NCI-H1694 treated with DMSO at 0.1 percent for 48 hours (cell line): ENCODE measurements at regions not wholly inside any gene's neighbourhood (a gene's known extent, or its start where the extent isn't known, plus 50 kb on each side); places are given as distances from the start of the nearest gene placed in this dataset.
"Not testable (repeated sequence)": the region's sequence is repeated elsewhere in the genome, so short reads cannot be mapped to it uniquely, and the experiment has no call there.

Experiments
- DNase-seq: peaks from one replicate; lab custom pipeline; 2025; lab: John Stamatoyannopoulos, UW

GRCh38 chr17:74118504-74118903, 85.0 kb upstream of the RPL38 start:
- no peak for DNase-seq

- DNase-seq = no peak
Measured at GRCh38 chr17:74119049-74119580, 84.4 kb upstream of the RPL38 start.

GRCh38 chr17:74119965-74120364, 83.5 kb upstream of the RPL38 start:
- peak; percentile 92 for DNase-seq

- DNase-seq = no peak
Measured at GRCh38 chr17:74123350-74123749, 80.1 kb upstream of the RPL38 start.

GRCh38 chr17:74123866-74124444, 79.5 kb upstream of the RPL38 start:
- DNase-seq = no peak

GRCh38 chr17:74125156-74125555, 78.3 kb upstream of the RPL38 start:
- DNase-seq = no peak

- no peak for DNase-seq
Measured at GRCh38 chr17:74126179-74126900, 77.1 kb upstream of the RPL38 start.

GRCh38 chr17:74126959-74127358, 76.5 kb upstream of the RPL38 start:
- no peak for DNase-seq

- no peak for DNase-seq
Measured at GRCh38 chr17:74128456-74129211, 74.8 kb upstream of the RPL38 start.

- DNase-seq = not testable (repeated sequence)
Measured at GRCh38 chr17:74129800-74130199, 73.7 kb upstream of the RPL38 start.

- DNase-seq = no peak
Measured at GRCh38 chr17:74130276-74130675, 73.2 kb upstream of the RPL38 start.

GRCh38 chr17:74130841-74131240, 72.6 kb upstream of the RPL38 start:
- DNase-seq = no peak

- no peak for DNase-seq
Measured at GRCh38 chr17:74132354-74132753, 71.1 kb upstream of the RPL38 start.

- DNase-seq = no peak
Measured at GRCh38 chr17:74133740-74134139, 69.7 kb upstream of the RPL38 start.

GRCh38 chr17:74134234-74134633, 69.2 kb upstream of the RPL38 start:
- DNase-seq = not testable (repeated sequence)

- no peak for DNase-seq
Measured at GRCh38 chr17:74134991-74135390, 68.5 kb upstream of the RPL38 start.

- DNase-seq = no peak
Measured at GRCh38 chr17:74135391-74136167, 67.9 kb upstream of the RPL38 start.

- DNase-seq = no peak
Measured at GRCh38 chr17:74137416-74137815, 66.1 kb upstream of the RPL38 start.

GRCh38 chr17:74139120-74139519, 64.4 kb upstream of the RPL38 start:
- no peak for DNase-seq

GRCh38 chr17:74140282-74140681, 63.2 kb upstream of the RPL38 start:
- no peak for DNase-seq

- DNase-seq = no peak
Measured at GRCh38 chr17:74141612-74142011, 61.9 kb upstream of the RPL38 start.

GRCh38 chr17:74143318-74143717, 60.2 kb upstream of the RPL38 start:
- DNase-seq = not testable (repeated sequence)
